RWPE1 (cell line): ENCODE measurements at regions not wholly inside any gene's neighbourhood (a gene's known extent, or its start where the extent isn't known, plus 50 kb on each side); places are given as distances from the start of the nearest gene placed in this dataset.

Source experiments
- CTCF ChIA-PET: fragments of 350-600 bp; sonication (Branson Sonifier 250); formaldehyde crosslinking; extraction: SDS; loops from one replicate; lab custom pipeline; 2021; lab: Yijun Ruan, JAX
- POLR2A ChIA-PET: fragments of 400-600 bp; formaldehyde crosslinking; extraction: SDS; loops from one replicate; lab custom pipeline; 2020; ENCODE audit warnings: antibody characterized with exemption; ENCODE audit not compliant: low non-redundant PET; lab: Yijun Ruan, JAX
- DNase-seq: peaks from one replicate; pipeline ENCODE4 v3.0.0; 2012; ENCODE audit warnings: low spot score
- H3K27ac ChIP-seq: fragments of 450-650 bp; 2 replicates; pipeline ENCODE4 v1.5.1; 2017
- CTCF ChIP-seq: fragments of 450-650 bp; conservative IDR thresholded peaks from 2 replicates; pipeline ENCODE4 v1.5.1; 2017; ENCODE audit warnings: low read depth, mild to moderate bottlenecking

GRCh38 chr1:206411321-206411720, 59.0 kb upstream of the IKBKE start:
- DNase-seq, result no peak
- POLR2A ChIA-PET, result no interaction called here
- CTCF ChIA-PET, result no interaction called here
- H3K27ac ChIP-seq, result no peak overlapping the region
- no peak for TF ChIP-seq CTCF

- ChIA-PET POLR2A (no interaction called here), CTCF (interaction anchor here (0.6 to 0.8 kb wide), 2 partner anchors 46 to 218 kb away, joined by 3 to 4 read pairs; no protein-coding TSS in a partner anchor)
- DNase-seq, result no peak
- TF ChIP-seq CTCF, result no peak
- peak overlapping the region; percentile 18; the same call in 1 of the 2 replicates for H3K27ac ChIP-seq
Measured at GRCh38 chr1:206415942-206416341, 54.3 kb upstream of the IKBKE start.

GRCh38 chr1:206417774-206418614, 52.3 kb upstream of the IKBKE start:
- ChIA-PET POLR2A (no interaction called here), CTCF (no interaction called here)
- TF ChIP-seq CTCF, result no peak
- no peak overlapping the region for H3K27ac ChIP-seq
- no peak for DNase-seq

- TF ChIP-seq CTCF, result no peak
- H3K27ac ChIP-seq, result no peak overlapping the region
- DNase-seq, result peak; percentile 75
- ChIA-PET CTCF (interaction anchor here (0.6 to 0.7 kb wide), 2 partner anchors 182 to 1328 kb away, joined by 3 to 4 read pairs; no protein-coding TSS in a partner anchor), POLR2A (no interaction called here)
Measured at GRCh38 chr1:206419250-206419649, 51.0 kb upstream of the IKBKE start.

- peak; percentile 87 for DNase-seq
- ChIA-PET CTCF (interaction anchor here (0.5 to 1.1 kb wide), 3 partner anchors 11 to 1329 kb away, joined by 3 to 4 read pairs (median 3); no protein-coding TSS in a partner anchor), POLR2A (no interaction called here)
- TF ChIP-seq CTCF, result no peak
- no peak overlapping the region for H3K27ac ChIP-seq
Measured at GRCh38 chr1:206419783-206420182, 50.5 kb upstream of the IKBKE start.

- no peak for DNase-seq
- ChIA-PET CTCF (interaction anchor here (1.1 kb wide), 1 partner anchor 10 kb away, joined by 3 read pairs; no protein-coding TSS in a partner anchor), POLR2A (no interaction called here)
Measured at GRCh38 chr1:206420471-206420870, 49.8 kb upstream of the IKBKE start.

More at GRCh38 chr1:206420471-206420870, 49.8 kb upstream of the IKBKE start:
- H3K27ac ChIP-seq, result no peak overlapping the region
- TF ChIP-seq CTCF, result no peak
